ENCODE measurements at regions not wholly inside any gene's neighbourhood (a gene's known extent, or its start where the extent isn't known, plus 50 kb on each side); places are given as distances from the start of the nearest gene placed in this dataset.

DNA sequence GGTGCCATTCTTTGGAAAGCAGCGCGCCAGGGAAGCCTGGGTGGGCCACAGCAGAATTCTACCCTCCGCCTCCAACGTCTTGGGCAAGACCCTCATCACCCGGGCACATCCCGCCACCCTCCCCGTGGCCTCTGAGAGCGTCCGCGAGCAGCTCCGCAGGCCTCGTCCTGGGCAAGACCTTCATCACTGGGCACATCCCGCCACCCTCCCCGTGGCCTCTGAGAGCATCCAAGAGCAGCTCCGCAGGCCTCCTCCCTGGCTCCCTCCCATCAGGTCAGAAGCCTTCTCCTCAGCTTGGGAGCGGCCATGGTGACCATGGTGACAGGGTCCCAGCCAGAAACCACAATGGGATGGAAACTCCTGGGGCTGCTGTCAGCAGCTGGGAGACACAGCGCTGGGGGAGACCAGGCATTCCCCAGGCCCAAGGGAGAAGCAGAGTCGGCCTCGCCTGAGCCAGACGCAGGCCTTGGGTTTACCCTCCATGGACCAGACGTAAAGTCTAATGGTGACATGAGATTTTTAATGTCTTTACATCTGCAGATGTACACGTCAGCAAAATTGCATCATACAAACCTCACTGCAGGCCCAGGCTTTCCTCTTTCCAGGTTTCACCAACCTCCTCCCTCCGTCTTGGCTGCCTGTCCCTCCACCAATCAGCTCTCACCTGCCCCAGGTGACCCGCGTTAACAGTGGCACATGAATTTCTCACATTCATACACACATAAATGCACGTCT, 55.1 kb upstream of the PPP2R2D start:
- no peak for TF ChIP-seq CTCF (IDR thresholded peaks at IDR 0.05; ENCODE audit: low read length)
- no peak for TF ChIP-seq EZH2phosphoT487 (IDR thresholded peaks at IDR 0.05; ENCODE audit: low read length)

Data from MM.1S (cell line).